ENCODE measurements at regions not wholly inside any gene's neighbourhood (a gene's known extent, or its start where the extent isn't known, plus 50 kb on each side); places are given as distances from the start of the nearest gene placed in this dataset.
"Not testable (repeated sequence)": the region's sequence is repeated elsewhere in the genome, so short reads cannot be mapped to it uniquely, and the experiment has no call there.

- TF ChIP-seq CTCF (IDR thresholded peaks at IDR 0.05; ENCODE audit: low read depth, low read length): no peak
- H3K27ac ChIP-seq (ENCODE audit: low read depth, low read length): no peak overlapping the region
- H3K4me3 ChIP-seq (ENCODE audit: low read depth, low read length): no peak overlapping the region
- POLR2A ChIA-PET: no interaction called here
- peaks cover 7% of the 10 kb centered on the region; the same call in 1 of the 2 replicates for H3K9me3 ChIP-seq (ENCODE audit: control insufficient read depth, insufficient read depth, low read length)
- no peak for DNase-seq (ENCODE audit: low read depth, low spot score)
- peaks cover 27% of the 10 kb centered on the region for H3K27me3 ChIP-seq (ENCODE audit: control insufficient read depth, insufficient read depth, low read length)
- CTCF ChIA-PET: no interaction called here
These were observed 320.3 kb downstream of the FAM72C start for GRCh38 chr1:143651350-143651992.

GRCh38 chr1:143644035-143644434 is 327.8 kb downstream of the FAM72C start:
- POLR2A ChIA-PET; DNase-seq (ENCODE audit: low read depth, low spot score): not testable (repeated sequence)

GRCh38 chr1:143643148-143643885 is 328.5 kb downstream of the FAM72C start:
- ChIA-PET POLR2A (no interaction called here), CTCF (no interaction called here)
- no peak for DNase-seq (ENCODE audit: low read depth, low spot score)
- H3K4me3 ChIP-seq (ENCODE audit: low read depth, low read length): no peak overlapping the region
- no peaks in the 10 kb centered on the region for H3K9me3 ChIP-seq (ENCODE audit: control insufficient read depth, insufficient read depth, low read length)
- no peak overlapping the region for H3K27ac ChIP-seq (ENCODE audit: low read depth, low read length)
- peaks cover 10% of the 10 kb centered on the region for H3K27me3 ChIP-seq (ENCODE audit: control insufficient read depth, insufficient read depth, low read length)
- no peak for TF ChIP-seq CTCF (IDR thresholded peaks at IDR 0.05; ENCODE audit: low read depth, low read length)

More at GRCh38 chr1:143644035-143644434, 327.8 kb downstream of the FAM72C start:
- H3K27ac ChIP-seq (ENCODE audit: low read depth, low read length); CTCF ChIA-PET; H3K4me3 ChIP-seq (ENCODE audit: low read depth, low read length); H3K9me3 ChIP-seq (ENCODE audit: control insufficient read depth, insufficient read depth, low read length); H3K27me3 ChIP-seq (ENCODE audit: control insufficient read depth, insufficient read depth, low read length): not testable (repeated sequence)

- Histone ChIP-seq H3K27me3 (ENCODE audit: control insufficient read depth, insufficient read depth, low read length) (no peaks in the 10 kb centered on the region), H3K27ac (ENCODE audit: low read depth, low read length) (no peak overlapping the region), H3K9me3 (ENCODE audit: control insufficient read depth, insufficient read depth, low read length) (no peaks in the 10 kb centered on the region), H3K4me3 (ENCODE audit: low read depth, low read length) (no peak overlapping the region)
- TF ChIP-seq CTCF (IDR thresholded peaks at IDR 0.05; ENCODE audit: low read depth, low read length): no peak
- ChIA-PET CTCF (no interaction called here), POLR2A (no interaction called here)
- no peak for DNase-seq (ENCODE audit: low read depth, low spot score)
These were observed 345.9 kb downstream of the FAM72C start for GRCh38 chr1:143625886-143626285.

- Histone ChIP-seq H3K27ac (ENCODE audit: low read depth, low read length) (no peak overlapping the region), H3K9me3 (ENCODE audit: control insufficient read depth, insufficient read depth, low read length) (no peaks in the 10 kb centered on the region; the same call in 1 of the 2 replicates), H3K27me3 (ENCODE audit: control insufficient read depth, insufficient read depth, low read length) (no peaks in the 10 kb centered on the region), H3K4me3 (ENCODE audit: low read depth, low read length) (no peak overlapping the region)
- no peak for DNase-seq (ENCODE audit: low read depth, low spot score)
- TF ChIP-seq CTCF (IDR thresholded peaks at IDR 0.05; ENCODE audit: low read depth, low read length): no peak
- POLR2A ChIA-PET: no interaction called here
- CTCF ChIA-PET: no interaction called here
These were observed 351.9 kb downstream of the FAM72C start for GRCh38 chr1:143619851-143620250.

Data from AG04450 (cell line).